ENCODE measurements at regions not wholly inside any gene's neighbourhood (a gene's known extent, or its start where the extent isn't known, plus 50 kb on each side); places are given as distances from the start of the nearest gene placed in this dataset.

DNA sequence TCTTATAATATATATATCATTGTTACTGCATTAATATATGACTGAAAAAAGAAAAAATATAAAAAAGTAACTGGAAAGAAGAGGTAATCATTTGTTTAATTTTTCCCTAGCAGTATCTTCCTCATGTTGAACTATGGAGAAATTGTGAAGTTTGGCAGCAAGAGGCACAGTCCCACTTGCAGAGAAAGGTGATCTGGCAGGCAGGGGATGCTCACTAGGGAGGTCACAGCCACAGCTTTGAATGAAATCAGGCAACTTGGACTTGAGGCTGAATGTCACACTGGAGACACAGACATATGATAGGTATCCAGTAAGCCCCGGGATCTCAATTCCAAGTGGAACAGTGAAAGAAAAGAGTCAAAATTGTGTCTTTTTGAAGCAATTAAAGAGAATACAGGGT is 149.9 kb upstream of the RORA start:
- in situ Hi-C loops (cut with MboI; ENCODE audit: low pct_ligation_motif_present in 1 of 4, low pct_unique_long_range_greater_than_20kb in 1 of 4, low sequenced_read_pairs in 3 of 4) (no loop called here), intact Hi-C loops (cut with DNase I; ENCODE audit: low total_unique reads) (no loop called here)
- WGBS, 2 donors (ENCODE audit: low coverage in 1 of 2), result 88 to 100% methylated on average over 1 of the region's 1 CpG
- no peak for DNase-seq
- TF ChIP-seq EP300 (IDR thresholded peaks at IDR 0.05; ENCODE audit: low read depth), result no peak
- TF ChIP-seq, protein P1, sequence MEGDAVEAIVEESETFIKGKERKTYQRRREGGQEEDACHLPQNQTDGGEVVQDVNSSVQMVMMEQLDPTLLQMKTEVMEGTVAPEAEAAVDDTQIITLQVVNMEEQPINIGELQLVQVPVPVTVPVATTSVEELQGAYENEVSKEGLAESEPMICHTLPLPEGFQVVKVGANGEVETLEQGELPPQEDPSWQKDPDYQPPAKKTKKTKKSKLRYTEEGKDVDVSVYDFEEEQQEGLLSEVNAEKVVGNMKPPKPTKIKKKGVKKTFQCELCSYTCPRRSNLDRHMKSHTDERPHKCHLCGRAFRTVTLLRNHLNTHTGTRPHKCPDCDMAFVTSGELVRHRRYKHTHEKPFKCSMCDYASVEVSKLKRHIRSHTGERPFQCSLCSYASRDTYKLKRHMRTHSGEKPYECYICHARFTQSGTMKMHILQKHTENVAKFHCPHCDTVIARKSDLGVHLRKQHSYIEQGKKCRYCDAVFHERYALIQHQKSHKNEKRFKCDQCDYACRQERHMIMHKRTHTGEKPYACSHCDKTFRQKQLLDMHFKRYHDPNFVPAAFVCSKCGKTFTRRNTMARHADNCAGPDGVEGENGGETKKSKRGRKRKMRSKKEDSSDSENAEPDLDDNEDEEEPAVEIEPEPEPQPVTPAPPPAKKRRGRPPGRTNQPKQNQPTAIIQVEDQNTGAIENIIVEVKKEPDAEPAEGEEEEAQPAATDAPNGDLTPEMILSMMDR (IDR thresholded peaks at IDR 0.05), result no peak
- no peak for TF ChIP-seq POLR2AphosphoS5 (IDR thresholded peaks at IDR 0.05)
- TF ChIP-seq POLR2A (IDR thresholded peaks at IDR 0.05), result no peak
- Histone ChIP-seq H3K27me3 (no peaks in the 10 kb centered on the region), H3K4me1 (no peaks in the 10 kb centered on the region), H3K9me3 (no peaks in the 10 kb centered on the region), H3K27ac (no peak overlapping the region), H3K36me3 (no peaks in the 10 kb centered on the region), H3K4me3 (no peak overlapping the region)

DNA sequence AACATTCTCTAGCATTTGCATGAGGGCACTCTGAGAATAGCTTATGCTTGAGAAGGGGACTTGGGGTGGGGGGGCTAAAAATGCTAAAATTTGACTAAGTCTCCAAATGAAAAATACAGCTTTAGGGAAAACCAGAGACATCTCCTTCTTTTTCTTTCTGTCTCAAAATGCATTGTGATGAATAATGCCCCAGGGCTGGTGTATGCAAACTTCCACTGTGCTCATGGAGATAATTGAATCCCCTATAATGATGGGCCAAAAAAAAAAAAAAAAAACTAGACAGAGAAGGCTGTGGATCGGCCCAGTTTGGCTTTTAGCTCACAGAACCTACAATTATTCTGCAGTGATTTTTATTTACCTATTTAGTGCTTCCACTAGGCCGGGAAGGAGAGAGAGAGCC is 147.9 kb upstream of the RORA start:
- H3K9me3 ChIP-seq, result no peaks in the 10 kb centered on the region
- intact Hi-C loops (cut with DNase I; ENCODE audit: low total_unique reads), result no loop called here
- H3K27me3 ChIP-seq, result no peaks in the 10 kb centered on the region
- H3K4me1 ChIP-seq, result no peaks in the 10 kb centered on the region
- H3K4me3 ChIP-seq, result no peak overlapping the region
- no peak for DNase-seq
- 73 to 87% methylated on average over 2 of the region's 2 CpGs for WGBS, 2 donors (ENCODE audit: low coverage in 1 of 2)
- no peaks in the 10 kb centered on the region for H3K36me3 ChIP-seq
- in situ Hi-C loops (cut with MboI; ENCODE audit: low pct_ligation_motif_present in 1 of 4, low pct_unique_long_range_greater_than_20kb in 1 of 4, low sequenced_read_pairs in 3 of 4), result no loop called here
- H3K27ac ChIP-seq, result no peak overlapping the region
- TF ChIP-seq, protein P1 (IDR thresholded peaks at IDR 0.05), result no peak
- TF ChIP-seq POLR2A (IDR thresholded peaks at IDR 0.05) (no peak), POLR2AphosphoS5 (IDR thresholded peaks at IDR 0.05) (no peak), EP300 (IDR thresholded peaks at IDR 0.05; ENCODE audit: low read depth) (no peak)

DNA sequence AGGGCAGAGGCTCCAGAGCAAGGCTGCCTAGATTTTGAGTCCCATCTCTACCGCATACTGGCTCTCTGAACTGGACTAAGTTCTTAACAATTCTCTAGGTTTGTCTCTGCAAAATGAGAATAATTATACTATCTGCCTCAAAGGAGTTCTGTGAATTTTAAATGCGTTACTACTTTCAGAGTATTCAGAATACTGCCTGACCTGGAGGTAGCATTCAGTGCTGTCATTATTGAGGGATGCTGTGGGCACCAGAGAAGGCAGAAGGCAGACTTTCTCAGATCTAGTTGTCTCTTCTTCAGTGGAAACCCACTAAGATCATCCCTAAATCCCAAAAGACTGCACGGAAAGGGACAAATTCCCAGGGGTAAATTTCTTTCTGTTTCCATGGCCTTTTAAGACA is 147.4 kb upstream of the RORA start:
- in situ Hi-C loops (cut with MboI; ENCODE audit: low pct_ligation_motif_present in 1 of 4, low pct_unique_long_range_greater_than_20kb in 1 of 4, low sequenced_read_pairs in 3 of 4) (no loop called here), intact Hi-C loops (cut with DNase I; ENCODE audit: low total_unique reads) (no loop called here)
- no peaks in the 10 kb centered on the region for H3K27me3 ChIP-seq
- no peak overlapping the region for H3K4me3 ChIP-seq
- H3K36me3 ChIP-seq, result no peaks in the 10 kb centered on the region
- H3K27ac ChIP-seq, result no peak overlapping the region
- DNase-seq, result no peak
- TF ChIP-seq, protein P1 (IDR thresholded peaks at IDR 0.05), result no peak
- TF ChIP-seq POLR2A (IDR thresholded peaks at IDR 0.05) (no peak), EP300 (IDR thresholded peaks at IDR 0.05; ENCODE audit: low read depth) (no peak), POLR2AphosphoS5 (IDR thresholded peaks at IDR 0.05) (no peak)
- no peaks in the 10 kb centered on the region for H3K9me3 ChIP-seq
- WGBS, 2 donors (ENCODE audit: low coverage in 1 of 2), result 91 to 100% methylated on average over 1 to 3 of the region's 3 CpGs
- H3K4me1 ChIP-seq, result no peaks in the 10 kb centered on the region

DNA sequence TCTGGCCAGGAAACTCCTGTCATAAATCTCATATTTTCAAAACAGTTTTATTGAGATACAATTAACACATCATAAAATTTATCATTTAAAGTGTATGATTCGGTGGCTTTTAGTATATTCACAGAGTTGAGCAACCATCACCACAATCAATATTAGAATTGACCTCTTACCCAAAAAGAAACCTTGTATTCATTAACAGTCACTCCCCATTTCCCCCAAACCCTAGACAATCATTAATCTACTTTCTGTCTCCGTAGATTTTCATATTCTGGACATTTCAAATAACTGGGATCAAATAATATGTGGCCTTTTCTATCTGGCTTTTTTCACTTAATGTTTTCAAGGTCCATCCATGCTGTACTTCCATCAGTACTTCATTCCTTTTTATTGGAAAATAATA is 145.7 kb upstream of the RORA start:
- Histone ChIP-seq H3K4me3 (no peak overlapping the region), H3K27me3 (no peaks in the 10 kb centered on the region), H3K36me3 (no peaks in the 10 kb centered on the region), H3K27ac (no peak overlapping the region), H3K9me3 (no peaks in the 10 kb centered on the region), H3K4me1 (no peaks in the 10 kb centered on the region)
- TF ChIP-seq, protein P1 (IDR thresholded peaks at IDR 0.05), result no peak
- TF ChIP-seq EP300 (IDR thresholded peaks at IDR 0.05; ENCODE audit: low read depth) (no peak), POLR2AphosphoS5 (IDR thresholded peaks at IDR 0.05) (no peak), POLR2A (IDR thresholded peaks at IDR 0.05) (no peak)
- no peak for DNase-seq
- 25 to 74% methylated on average over 1 to 2 of the region's 2 CpGs for WGBS, 2 donors (ENCODE audit: low coverage in 1 of 2)
- in situ Hi-C loops (cut with MboI; ENCODE audit: low pct_ligation_motif_present in 1 of 4, low pct_unique_long_range_greater_than_20kb in 1 of 4, low sequenced_read_pairs in 3 of 4), result no loop called here
- intact Hi-C loops (cut with DNase I; ENCODE audit: low total_unique reads), result no loop called here
